GM12891 (cell line): ENCODE measurements at regions not wholly inside any gene's neighbourhood (a gene's known extent, or its start where the extent isn't known, plus 50 kb on each side); places are given as distances from the start of the nearest gene placed in this dataset.

Source experiments
- DNase-seq: peaks from one replicate; pipeline ENCODE4 v3.0.0; 2011; ENCODE audit warnings: low spot score; ENCODE audit not compliant: insufficient read length
- FAIRE-seq: peaks from 2 replicates; lab custom pipeline; 2011; peaks lifted over from hg19 to GRCh38; lab: Jason Lieb, UNC
- PAX5 ChIP-seq: IDR thresholded peaks from 2 replicates; pipeline ENCODE4 v1.6.1; 2011; ENCODE audit warnings: low read length, moderate library complexity, mild to moderate bottlenecking; ENCODE audit not compliant: insufficient read depth, severe bottlenecking
- POLR2A ChIP-seq: IDR thresholded peaks from 2 replicates; pipeline ENCODE4 v1.6.1; 2011; ENCODE audit warnings: low read depth, low read length, control low read depth
- POLR2AphosphoS5 ChIP-seq: IDR thresholded peaks from 2 replicates; pipeline ENCODE4 v1.6.1; 2011; ENCODE audit warnings: low read depth, low read length, control low read depth
- POU2F2 ChIP-seq: IDR thresholded peaks from 2 replicates; pipeline ENCODE4 v1.6.1; 2011; ENCODE audit warnings: low read depth, mild to moderate bottlenecking, control low read depth, low read length, moderate library complexity
- SPI1 ChIP-seq: IDR thresholded peaks from 2 replicates; pipeline ENCODE4 v1.6.1; 2011; ENCODE audit warnings: low read depth, low read length, control low read depth
- TAF1 ChIP-seq: IDR thresholded peaks from 2 replicates; pipeline ENCODE4 v1.6.1; 2011; ENCODE audit warnings: low read depth, low read length, control low read depth

GRCh38 chr10:117884592-117884991 lies 162.1 kb downstream of the RAB11FIP2 start:
- FAIRE-seq (no peak), DNase-seq (no peak)
- no peak for TF ChIP-seq POU2F2
- no peak for TF ChIP-seq SPI1
- no peak for TF ChIP-seq POLR2AphosphoS5
- no peak for TF ChIP-seq TAF1
- no peak for TF ChIP-seq POLR2A
- no peak for TF ChIP-seq PAX5

- TF ChIP-seq POLR2AphosphoS5 (no peak), POU2F2 (no peak), PAX5 (no peak)
- no peak for FAIRE-seq
- DNase-seq = no peak
These were observed 161.4 kb downstream of the RAB11FIP2 start for GRCh38 chr10:117885206-117885829.

- DNase-seq (no peak), FAIRE-seq (no peak)
- TF ChIP-seq POU2F2 (no peak), POLR2AphosphoS5 (no peak), SPI1 (no peak), PAX5 (no peak), POLR2A (no peak), TAF1 (no peak)
These were observed 160.0 kb downstream of the RAB11FIP2 start for GRCh38 chr10:117886766-117887165.

- no peak for DNase-seq
- FAIRE-seq = no peak
- TF ChIP-seq PAX5 = no peak
These were observed 157.1 kb downstream of the RAB11FIP2 start for GRCh38 chr10:117889664-117890063.

- FAIRE-seq = no peak
These were observed 154.0 kb downstream of the RAB11FIP2 start for GRCh38 chr10:117892681-117893220.

GRCh38 chr10:117894339-117894738 lies 152.4 kb downstream of the RAB11FIP2 start:
- FAIRE-seq (no peak), DNase-seq (no peak)
- no peak for TF ChIP-seq SPI1

More at GRCh38 chr10:117892681-117893220, 154.0 kb downstream of the RAB11FIP2 start:
- no peak for DNase-seq
- TF ChIP-seq POU2F2 (no peak), POLR2A (no peak), TAF1 (no peak), POLR2AphosphoS5 (no peak), PAX5 (no peak), SPI1 (no peak)

GRCh38 chr10:117896517-117896916 lies 150.2 kb downstream of the RAB11FIP2 start:
- DNase-seq = no peak
- no peak for FAIRE-seq
- TF ChIP-seq TAF1 = no peak
- TF ChIP-seq POLR2A = no peak
- TF ChIP-seq POU2F2 = no peak
- TF ChIP-seq SPI1 = no peak
- TF ChIP-seq PAX5 = no peak
- no peak for TF ChIP-seq POLR2AphosphoS5

- no peak for DNase-seq
- no peak for TF ChIP-seq PAX5
- no peak for TF ChIP-seq POU2F2
- TF ChIP-seq POLR2AphosphoS5 = no peak
- no peak for TF ChIP-seq TAF1
- no peak for TF ChIP-seq POLR2A
- TF ChIP-seq SPI1 = no peak
- no peak for FAIRE-seq
These were observed 147.5 kb downstream of the RAB11FIP2 start for GRCh38 chr10:117899181-117899683.

GRCh38 chr10:117900280-117900679 lies 146.5 kb downstream of the RAB11FIP2 start:
- DNase-seq (no peak), FAIRE-seq (no peak)
- TF ChIP-seq PAX5 (no peak), POLR2A (no peak), POLR2AphosphoS5 (no peak), TAF1 (no peak)

- DNase-seq = no peak
- no peak for TF ChIP-seq POU2F2
- TF ChIP-seq SPI1 = no peak
- no peak for TF ChIP-seq POLR2A
- no peak for TF ChIP-seq PAX5
- no peak for TF ChIP-seq TAF1
- TF ChIP-seq POLR2AphosphoS5 = no peak
- no peak for FAIRE-seq
These were observed 142.9 kb downstream of the RAB11FIP2 start for GRCh38 chr10:117903854-117904253.
